ENCODE measurements at regions not wholly inside any gene's neighbourhood (a gene's known extent, or its start where the extent isn't known, plus 50 kb on each side); places are given as distances from the start of the nearest gene placed in this dataset.

DNA sequence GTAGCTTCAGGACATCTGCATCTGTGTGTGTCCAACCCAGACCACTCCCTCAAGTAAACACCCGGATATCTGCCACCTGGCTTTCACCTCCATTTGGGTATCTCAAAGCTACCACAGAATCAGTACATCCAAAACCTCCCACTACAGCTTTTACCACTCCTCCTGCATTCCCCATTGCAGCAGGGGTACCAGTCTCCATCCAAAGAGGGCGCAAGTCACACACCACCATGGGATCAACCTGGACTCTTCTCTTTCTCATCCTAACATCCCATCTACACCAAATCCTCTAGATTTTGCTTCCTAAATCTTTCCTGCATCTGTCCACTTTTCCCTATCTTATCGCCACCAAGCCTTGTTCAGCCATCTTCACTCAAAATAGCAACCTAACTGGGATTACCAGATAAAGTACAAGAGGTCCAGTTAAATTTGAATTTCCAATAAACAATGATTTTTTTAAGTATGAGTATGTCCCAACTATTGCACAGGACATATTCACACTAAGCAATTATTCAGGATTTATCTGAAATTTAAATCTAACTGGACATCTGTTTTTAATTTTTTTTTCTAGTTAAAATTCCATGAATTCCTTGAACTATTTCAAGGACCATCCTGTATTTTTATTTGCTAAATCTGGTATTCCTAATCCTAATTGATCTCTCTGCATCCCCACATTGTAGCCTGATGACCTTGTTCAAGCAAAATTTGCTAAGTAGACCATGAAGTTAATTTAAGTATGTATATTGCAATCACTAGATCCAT is 164.3 kb upstream of the MLN start:
- Mint-ChIP-seq H3K4me1 (ENCODE audit: unreplicated experiment) (peaks cover 11% of the 10 kb centered on the region), H3K27ac (no peak overlapping the region), H3K9me3 (peaks cover 9% of the 10 kb centered on the region), H3K4me3 (no peak overlapping the region), H3K27me3 (peaks cover 27% of the 10 kb centered on the region), H3K36me3 (no peaks in the 10 kb centered on the region)
- peak; percentile 47 for DNase-seq (ENCODE audit: extremely low spot score, unreplicated experiment)
- TF ChIP-seq CTCF (conservative IDR thresholded peaks at IDR 0.05) = peak; percentile 58

DNA sequence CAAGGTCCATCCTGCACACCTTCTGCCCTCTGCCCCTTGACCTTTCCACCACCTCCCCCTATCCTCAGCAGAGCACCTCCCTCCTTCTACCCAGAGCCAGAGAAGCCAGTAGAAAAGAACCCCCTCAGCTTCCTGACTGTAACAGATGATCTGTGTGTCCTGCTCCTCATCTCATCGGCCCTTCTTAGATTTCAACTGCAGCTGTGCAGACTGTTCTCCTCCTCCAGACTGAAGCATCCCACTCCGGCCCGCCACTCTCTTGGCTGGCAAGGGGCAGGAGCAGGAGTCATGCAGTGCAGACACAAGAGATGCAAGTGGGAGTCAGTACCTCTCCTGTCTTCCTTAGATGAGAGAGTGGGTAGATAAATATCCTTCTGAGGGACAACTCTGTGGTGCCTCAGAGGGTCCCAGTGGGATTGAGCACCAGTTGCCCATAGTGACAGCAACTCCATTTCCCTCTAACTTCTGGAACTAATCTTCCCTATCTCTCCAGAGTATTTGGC is 163.5 kb upstream of the MLN start:
- peak; percentile 62 for DNase-seq (ENCODE audit: extremely low spot score, unreplicated experiment)
- peaks cover 27% of the 10 kb centered on the region for H3K27me3 Mint-ChIP-seq
- no peak overlapping the region for H3K27ac Mint-ChIP-seq

GRCh38 chr6:33966536-33966935 is 162.7 kb upstream of the MLN start:
- Mint-ChIP-seq H3K4me3 (no peak overlapping the region), H3K27ac (no peak overlapping the region), H3K27me3 (peaks cover 21% of the 10 kb centered on the region), H3K36me3 (no peaks in the 10 kb centered on the region), H3K4me1 (ENCODE audit: unreplicated experiment) (peaks cover 16% of the 10 kb centered on the region), H3K9me3 (peaks cover 3% of the 10 kb centered on the region)
- no peak for TF ChIP-seq CTCF (conservative IDR thresholded peaks at IDR 0.05)
- peak; percentile 42 for DNase-seq (ENCODE audit: extremely low spot score, unreplicated experiment)

More for the DNA sequence above, 163.5 kb upstream of the MLN start:
- no peak for TF ChIP-seq CTCF (conservative IDR thresholded peaks at IDR 0.05)
- peaks cover 12% of the 10 kb centered on the region for H3K4me1 Mint-ChIP-seq (ENCODE audit: unreplicated experiment)
- H3K4me3 Mint-ChIP-seq = no peak overlapping the region
- H3K9me3 Mint-ChIP-seq = peaks cover 9% of the 10 kb centered on the region
- H3K36me3 Mint-ChIP-seq = no peaks in the 10 kb centered on the region

DNA sequence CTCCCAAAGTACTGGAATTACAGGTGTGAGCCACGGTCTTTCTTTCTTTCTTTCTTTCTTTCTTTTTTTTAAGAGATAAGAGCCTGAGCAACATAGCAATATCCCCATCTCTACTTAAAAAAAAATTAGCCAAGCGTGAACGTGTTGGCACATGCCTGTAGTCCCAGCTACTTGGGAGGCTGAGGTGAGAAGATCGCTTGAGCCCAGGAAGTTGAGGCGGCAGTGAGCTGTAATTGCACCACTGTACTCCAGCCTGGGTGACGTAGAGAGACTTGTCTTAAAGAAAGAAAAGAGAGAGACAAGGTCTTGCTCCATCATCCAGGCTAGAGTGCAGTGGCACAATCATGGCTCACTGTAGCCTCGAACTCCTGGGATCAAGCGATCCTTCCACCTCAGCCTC is 162.0 kb upstream of the MLN start:
- no peak overlapping the region for H3K27ac Mint-ChIP-seq
- H3K4me1 Mint-ChIP-seq (ENCODE audit: unreplicated experiment) = peaks cover 16% of the 10 kb centered on the region
- TF ChIP-seq CTCF (conservative IDR thresholded peaks at IDR 0.05) = no peak
- H3K9me3 Mint-ChIP-seq = no peaks in the 10 kb centered on the region
- peaks cover 17% of the 10 kb centered on the region for H3K27me3 Mint-ChIP-seq
- no peaks in the 10 kb centered on the region for H3K36me3 Mint-ChIP-seq
- no peak for DNase-seq (ENCODE audit: extremely low spot score, unreplicated experiment)
- no peak overlapping the region for H3K4me3 Mint-ChIP-seq

DNA sequence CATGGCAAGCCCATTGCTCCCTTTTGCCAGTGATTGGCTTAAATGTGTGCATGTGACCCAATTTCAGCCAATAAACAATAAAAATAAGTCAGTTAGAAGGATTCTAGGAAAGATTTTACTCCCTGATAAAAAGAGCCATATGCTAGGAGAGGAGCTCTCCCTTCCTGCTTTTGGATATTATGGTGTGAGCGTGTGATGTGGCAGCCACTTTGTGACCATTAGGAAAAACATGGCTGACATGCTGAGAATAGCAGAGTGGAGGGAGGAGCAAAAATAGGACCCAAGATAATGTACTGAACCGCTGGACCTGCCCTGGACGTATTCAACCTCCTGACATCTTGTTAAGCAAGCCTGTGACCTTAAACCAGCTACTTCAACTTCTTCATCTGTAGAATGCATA is 160.6 kb upstream of the MLN start:
- no peaks in the 10 kb centered on the region for H3K9me3 Mint-ChIP-seq
- peaks cover 16% of the 10 kb centered on the region for H3K4me1 Mint-ChIP-seq (ENCODE audit: unreplicated experiment)
- H3K4me3 Mint-ChIP-seq = no peak overlapping the region
- TF ChIP-seq CTCF (conservative IDR thresholded peaks at IDR 0.05) = no peak
- H3K27me3 Mint-ChIP-seq = peaks cover 11% of the 10 kb centered on the region
- no peak overlapping the region for H3K27ac Mint-ChIP-seq
- DNase-seq (ENCODE audit: extremely low spot score, unreplicated experiment) = no peak
- no peaks in the 10 kb centered on the region for H3K36me3 Mint-ChIP-seq
